ENCODE measurements at regions not wholly inside any gene's neighbourhood (a gene's known extent, or its start where the extent isn't known, plus 50 kb on each side); places are given as distances from the start of the nearest gene placed in this dataset.

DNA sequence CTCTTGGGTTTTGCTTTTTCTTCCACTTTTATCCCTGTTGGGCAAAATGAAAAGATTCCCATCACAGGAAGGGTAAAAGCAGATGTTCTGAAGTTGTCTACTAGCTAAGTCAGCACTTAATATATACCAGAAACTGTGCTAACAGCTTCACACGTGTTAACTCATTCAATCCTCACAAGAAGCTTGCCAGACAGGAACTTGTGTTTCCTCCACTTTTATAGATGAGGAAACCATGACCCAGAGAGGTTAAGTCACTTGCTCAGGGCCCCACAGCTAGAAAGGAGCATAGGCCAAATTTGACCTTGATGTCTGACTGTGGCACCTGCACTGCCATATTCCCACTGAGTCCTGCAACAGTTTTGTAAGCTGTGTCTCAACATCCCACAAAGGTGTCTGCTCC is 76.8 kb upstream of the EPC2 start:
- no peak for DNase-seq (ENCODE audit: low spot score)

DNA sequence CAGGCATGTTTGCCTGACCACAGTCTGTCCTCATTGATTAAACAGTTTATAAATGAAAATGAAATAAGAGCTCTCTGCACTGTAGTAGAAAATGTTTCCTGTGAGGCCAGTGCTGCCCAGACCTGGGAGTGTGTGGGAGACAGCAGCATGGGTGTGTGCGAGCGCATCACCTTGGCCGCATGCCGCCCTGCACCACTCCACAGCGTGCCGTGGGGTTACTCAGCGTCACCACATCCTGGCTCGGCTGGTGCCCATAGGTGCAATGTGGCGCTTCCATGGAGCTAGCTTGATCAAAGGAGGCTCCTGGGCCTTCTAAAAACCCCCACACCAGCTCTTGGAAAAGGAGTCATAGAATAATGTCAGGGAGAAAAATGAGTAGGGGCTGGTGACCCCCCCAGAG is 76.0 kb upstream of the EPC2 start:
- DNase-seq (ENCODE audit: low spot score), result no peak

DNA sequence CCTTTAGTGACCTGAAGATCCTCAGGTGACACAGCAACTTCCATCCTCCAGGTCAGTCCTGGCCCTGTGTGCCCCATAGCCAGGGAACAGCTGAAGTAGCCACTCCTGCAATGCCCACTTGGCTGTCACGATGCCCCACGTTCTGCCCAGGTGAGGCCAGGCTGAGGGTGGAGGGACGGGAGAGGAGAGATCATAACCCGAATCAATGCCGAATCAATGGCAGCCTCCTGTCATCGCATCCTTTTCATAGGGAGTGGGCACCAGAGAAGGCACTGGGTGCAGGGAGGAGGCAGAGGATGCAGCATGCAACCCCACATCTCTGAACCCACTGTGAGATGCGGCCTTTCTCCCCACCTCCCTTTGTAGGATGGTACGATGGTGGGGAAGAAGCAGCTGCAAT is 75.3 kb upstream of the EPC2 start:
- DNase-seq (ENCODE audit: low spot score), result no peak

DNA sequence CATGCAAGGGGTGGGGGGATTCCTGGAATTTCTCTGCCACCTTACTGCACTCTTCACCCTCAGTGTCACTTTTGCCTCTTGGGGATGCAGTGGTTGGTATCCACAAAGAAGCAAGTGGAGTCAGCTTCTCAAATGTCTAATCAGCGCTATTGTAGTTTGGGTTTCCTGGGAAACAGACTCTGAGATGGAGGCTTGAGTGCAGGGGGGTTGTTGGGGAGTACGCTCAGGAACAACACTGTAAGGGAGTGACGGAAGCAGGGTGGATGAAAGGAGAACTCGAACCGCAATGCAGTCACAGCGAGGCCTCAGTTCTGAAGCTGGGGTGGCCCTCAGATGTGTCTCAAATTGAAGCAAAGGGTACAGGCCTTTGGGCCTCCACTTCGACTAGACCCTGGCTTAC is 73.6 kb upstream of the EPC2 start:
- no peak for DNase-seq (ENCODE audit: low spot score)

DNA sequence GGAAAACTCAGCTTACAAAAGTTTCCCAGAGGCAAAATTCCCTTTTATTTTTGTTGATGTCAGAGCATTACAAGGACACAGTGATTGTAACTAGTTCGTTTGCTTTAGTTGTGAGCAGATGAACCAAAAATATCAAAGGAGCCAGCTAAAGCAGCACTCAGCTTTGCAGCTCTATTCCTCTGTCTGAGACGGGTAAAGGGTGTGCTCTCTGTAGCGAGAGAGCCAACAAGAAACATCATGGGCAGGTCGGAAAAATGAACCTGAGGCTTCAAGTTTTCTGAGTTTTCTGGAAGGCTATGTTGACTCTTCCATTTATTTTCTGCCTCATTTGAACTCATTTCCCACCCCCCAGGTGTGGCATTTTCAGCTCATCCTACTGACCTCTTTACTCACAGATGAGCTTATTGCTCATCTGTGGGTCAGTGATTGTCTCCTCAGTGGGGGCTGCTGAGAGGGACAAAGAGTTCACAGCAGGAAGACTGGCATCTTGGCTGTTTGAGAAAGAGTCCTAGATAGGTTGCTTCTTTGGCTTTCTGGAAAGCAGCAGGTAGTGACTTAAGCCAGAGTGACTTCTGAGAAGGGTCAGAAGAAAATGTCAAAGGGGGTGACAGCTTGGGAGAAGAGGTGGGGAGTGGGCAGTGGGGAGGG is 66.6 kb upstream of the EPC2 start:
- DNase-seq (ENCODE audit: low spot score), result no peak

DNA sequence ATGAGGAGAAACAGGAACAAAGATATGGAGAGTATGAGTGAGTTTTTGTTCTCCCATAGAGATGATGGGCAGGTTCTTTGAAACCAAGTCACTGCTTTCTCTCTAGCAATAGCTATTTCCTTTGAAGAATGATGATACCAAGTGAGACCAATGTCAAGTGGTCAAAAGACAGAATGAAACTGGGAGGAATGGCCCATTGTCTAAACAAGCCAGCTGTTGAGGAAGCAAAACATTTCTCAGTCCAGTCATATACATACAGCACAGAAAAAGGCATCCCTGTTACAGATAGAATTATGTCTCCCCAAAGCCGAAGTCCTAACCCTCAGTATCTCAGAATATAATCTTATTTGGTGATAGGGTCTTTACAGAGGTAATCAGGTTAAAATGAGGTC is 66.1 kb upstream of the EPC2 start:
- no peak for DNase-seq (ENCODE audit: low spot score)

DNA sequence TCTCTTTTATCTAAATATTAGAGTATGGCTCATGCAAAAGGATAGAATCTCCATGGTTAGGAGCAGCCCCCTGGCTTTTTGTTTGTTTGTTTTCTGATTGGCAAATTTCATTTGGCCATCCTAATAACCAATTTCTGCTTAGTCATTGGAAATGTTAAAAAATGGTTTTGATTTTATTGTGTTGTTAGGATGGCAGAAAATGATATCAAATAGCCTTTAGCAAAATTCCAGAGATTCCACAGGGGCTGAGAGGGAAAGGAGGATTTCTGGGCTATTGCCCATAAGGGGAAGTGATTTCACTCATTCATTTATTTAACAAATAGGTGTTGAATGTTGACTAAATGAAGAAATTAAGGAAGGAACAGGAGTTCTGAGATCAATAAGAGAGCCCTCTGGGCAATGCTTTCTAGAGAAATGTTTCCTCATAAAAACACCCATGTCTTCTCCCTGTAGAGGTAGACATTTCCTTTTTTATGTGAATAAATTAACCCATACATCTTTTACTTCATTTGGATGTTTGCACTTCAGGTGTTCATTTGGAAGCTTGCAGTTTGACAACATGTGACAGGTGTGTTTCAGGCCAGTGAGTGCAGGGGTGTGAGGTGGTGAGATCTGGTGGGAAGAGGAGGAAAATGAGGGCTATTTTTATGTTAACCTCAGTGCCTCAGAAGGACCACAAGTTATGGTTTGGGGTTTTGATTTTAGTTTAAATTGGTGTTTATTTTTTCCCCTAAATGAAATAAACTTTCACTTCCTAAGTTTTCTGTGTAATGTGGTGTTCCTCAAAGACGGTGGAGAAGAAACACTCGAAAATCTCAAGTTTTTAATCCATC is 61.7 kb upstream of the EPC2 start:
- peak; percentile 35 for DNase-seq (ENCODE audit: low spot score)

DNA sequence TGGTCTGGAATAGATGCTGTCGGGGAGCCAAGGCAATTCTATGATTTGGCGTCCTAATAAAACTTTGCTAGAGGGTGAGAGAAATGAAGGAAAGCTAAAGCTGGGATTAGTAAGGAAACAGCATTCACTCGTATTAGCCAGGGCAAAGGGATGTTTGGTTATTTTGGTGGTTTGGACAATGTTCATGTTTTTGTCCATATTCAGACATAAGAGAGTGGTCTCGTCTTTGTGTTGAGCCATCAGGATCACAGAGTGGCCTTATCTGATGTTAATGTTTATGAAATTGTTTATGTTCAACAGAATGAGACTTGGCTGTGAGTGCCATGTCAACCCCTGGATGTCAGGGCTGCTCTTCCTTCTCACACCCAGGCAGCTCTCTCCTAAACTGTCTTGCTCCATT is 58.9 kb upstream of the EPC2 start:
- DNase-seq (ENCODE audit: low spot score), result no peak

DNA sequence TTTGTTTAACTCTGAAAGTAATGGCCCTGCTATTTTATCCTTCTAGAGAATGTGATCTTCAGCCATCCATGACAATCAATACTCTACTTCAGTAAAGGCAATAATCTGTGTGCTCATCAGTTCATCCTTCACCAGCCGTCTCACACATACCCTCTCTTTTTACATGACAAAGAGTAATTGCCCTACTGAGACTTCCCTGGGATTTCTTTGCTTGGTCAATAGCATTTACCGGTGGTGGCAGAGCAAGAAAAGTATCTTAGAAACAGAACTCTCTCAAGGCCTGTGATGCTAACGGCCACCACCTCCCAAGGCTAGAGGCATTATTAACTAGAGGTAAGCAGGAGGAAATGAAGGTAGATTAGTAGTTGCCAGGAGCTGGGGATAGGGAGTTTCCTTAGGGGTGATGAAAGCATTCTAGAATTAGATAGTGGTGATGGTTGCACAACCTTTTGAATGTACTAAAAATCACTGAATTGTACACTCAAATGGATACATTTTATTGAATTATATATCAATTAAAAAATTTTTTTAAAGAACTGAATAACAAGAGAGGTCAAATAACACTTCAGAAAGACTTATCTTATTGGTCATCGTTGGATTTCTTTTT is 57.9 kb upstream of the EPC2 start:
- no peak for DNase-seq (ENCODE audit: low spot score)

DNA sequence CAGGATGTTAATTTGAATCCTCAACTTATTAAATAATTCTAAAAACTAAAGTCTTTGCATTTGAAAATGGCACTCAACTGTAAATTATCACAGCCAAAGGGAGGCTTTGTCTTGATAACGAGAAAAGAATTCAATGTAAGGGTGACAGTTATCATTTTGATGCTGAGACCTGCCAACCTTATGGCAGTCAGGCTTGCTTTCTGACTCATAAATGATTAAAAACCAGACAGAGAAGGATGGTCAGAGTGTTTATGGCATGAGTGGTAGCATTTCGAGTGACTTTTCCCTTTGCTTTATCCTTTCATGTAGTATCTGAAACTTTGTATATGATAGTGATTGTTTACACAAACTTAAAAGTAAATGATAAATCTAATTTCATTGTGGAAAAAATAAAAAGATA is 53.9 kb upstream of the EPC2 start:
- DNase-seq (ENCODE audit: low spot score), result no peak

DNA sequence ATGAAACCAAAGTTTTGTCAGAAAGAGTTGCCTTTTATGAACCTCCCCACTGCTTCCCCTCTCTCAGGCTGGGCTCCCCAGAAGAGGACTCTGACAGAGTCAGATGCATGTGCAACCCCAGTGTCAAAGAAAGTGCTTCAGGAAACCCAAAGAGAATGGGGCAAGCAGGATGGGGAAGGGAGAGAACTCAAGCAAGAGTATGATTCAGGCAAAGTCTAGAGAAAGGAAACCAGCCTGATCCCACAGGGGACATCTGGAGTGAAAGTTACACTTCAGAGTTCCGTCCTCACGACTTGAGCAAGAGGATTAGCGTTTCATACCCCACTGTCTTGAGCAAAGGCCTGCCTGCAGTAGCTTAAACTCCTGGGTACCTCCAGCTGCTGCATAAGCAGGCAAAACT is 51.8 kb upstream of the EPC2 start:
- no peak for DNase-seq (ENCODE audit: low spot score)

DNA sequence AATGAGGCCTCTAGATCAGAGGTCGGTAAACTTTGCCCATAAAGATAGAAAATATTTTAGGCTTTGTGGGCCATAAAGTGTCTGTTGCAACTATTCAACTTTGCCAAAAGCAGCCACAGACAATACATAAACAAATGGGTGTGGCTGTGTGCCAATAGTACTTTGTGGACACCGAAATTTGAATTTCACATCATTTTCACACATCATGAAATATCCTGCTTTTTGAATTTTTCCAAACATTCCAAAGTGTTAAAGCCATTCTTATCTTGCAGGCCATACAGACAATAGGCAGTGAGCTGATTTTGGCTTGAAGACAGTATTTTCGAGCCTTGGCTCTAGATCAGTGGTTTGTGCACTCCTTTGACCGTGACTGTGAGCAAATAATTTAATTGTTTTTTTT is 51.1 kb upstream of the EPC2 start:
- DNase-seq (ENCODE audit: low spot score), result no peak

DNA sequence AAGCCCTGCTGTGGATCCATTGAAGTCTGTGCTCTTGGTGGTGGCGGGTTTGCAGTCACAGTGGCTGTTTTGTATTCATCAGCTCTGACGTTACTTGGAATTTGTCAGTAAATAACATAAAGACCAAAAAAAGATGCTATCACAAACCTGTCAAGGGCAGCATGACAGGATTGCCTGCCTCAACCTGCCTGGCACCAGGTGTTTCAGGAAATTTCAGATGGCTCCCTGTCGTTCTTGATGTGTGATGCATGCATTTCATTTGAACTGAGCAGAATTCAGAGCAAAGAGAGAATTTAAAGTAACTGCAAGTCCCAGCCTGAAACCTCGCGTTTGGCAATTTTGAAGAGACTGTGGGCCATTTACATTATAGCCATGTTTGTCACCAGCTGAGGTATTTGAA is 50.3 kb upstream of the EPC2 start:
- no peak for DNase-seq (ENCODE audit: low spot score)
